WTC11 (cell line): ENCODE measurements at regions not wholly inside any gene's neighbourhood (a gene's known extent, or its start where the extent isn't known, plus 50 kb on each side); places are given as distances from the start of the nearest gene placed in this dataset.
A peak's percentile ranks its signal among the peaks of the same experiment; 100 is the strongest.

ENCODE experiments used
- ATAC-seq: fragments of 200-7000 bp; cut with Tn5 transposase; 2 replicates; pipeline ENCODE4 v1.10.0; 2021; ENCODE audit warnings: mild to moderate bottlenecking, moderate library complexity
- CTCF ChIA-PET: fragments of 300-600 bp; sonication (Branson Sonifier 250); formaldehyde crosslinking; loops from one replicate; lab custom pipeline; 2021; ENCODE audit warnings: antibody characterized with exemption; lab: Charles Lee
- POLR2A ChIA-PET: fragments of 350-600 bp; sonication (Branson Sonifier 250); formaldehyde crosslinking; loops from one replicate; lab custom pipeline; 2021; ENCODE audit warnings: antibody characterized with exemption; lab: Charles Lee
- DNase-seq: peaks from one replicate; pipeline ENCODE4 v3.0.0; 2021; ENCODE audit warnings: low spot score
- H3K27ac Mint-ChIP-seq: 2 replicates; pipeline ENCODE4 v1.8.0; 2021; ENCODE audit warnings: mixed read lengths
- H3K27me3 Mint-ChIP-seq: 2 replicates; pipeline ENCODE4 v1.8.0; 2021; ENCODE audit warnings: low read depth, mild to moderate bottlenecking, moderate library complexity, mixed read lengths
- H3K36me3 Mint-ChIP-seq: 2 replicates; pipeline ENCODE4 v1.8.0; 2021; ENCODE audit warnings: mixed read lengths
- H3K4me1 Mint-ChIP-seq: 2 replicates; pipeline ENCODE4 v1.8.0; 2022; ENCODE audit warnings: mixed read lengths
- H3K4me3 Mint-ChIP-seq: 2 replicates; pipeline ENCODE4 v1.8.0; 2021; ENCODE audit warnings: mild to moderate bottlenecking, moderate library complexity, mixed read lengths
- H3K9me3 Mint-ChIP-seq: 2 replicates; pipeline ENCODE4 v1.8.0; 2021; ENCODE audit warnings: mixed read lengths
- CBFB ChIP-seq: sonication (generic); formaldehyde crosslinking; IDR thresholded peaks from 2 replicates; pipeline ENCODE4 v1.8.1; 2022; ENCODE audit warnings: mild to moderate bottlenecking, low read depth, missing genetic modification reagents
- CREB1 ChIP-seq: sonication (generic); formaldehyde crosslinking; IDR thresholded peaks from 2 replicates; pipeline ENCODE4 v1.8.0; 2023; ENCODE audit warnings: mild to moderate bottlenecking, missing genetic modification reagents
- ELF4 ChIP-seq: sonication (generic); formaldehyde crosslinking; IDR thresholded peaks from 2 replicates; pipeline ENCODE4 v1.8.1; 2022; ENCODE audit warnings: low read depth, mild to moderate bottlenecking, moderate library complexity, missing genetic modification reagents
- EMX1 ChIP-seq: fragments of 250-450 bp; sonication (Bioruptor Pico); IDR thresholded peaks from 2 replicates; pipeline ENCODE4 v1.8.0; 2021; ENCODE audit warnings: mild to moderate bottlenecking
- ESRRA ChIP-seq: sonication (generic); formaldehyde crosslinking; IDR thresholded peaks from 2 replicates; pipeline ENCODE4 v1.8.1; 2022; ENCODE audit warnings: mild to moderate bottlenecking, missing genetic modification reagents, borderline replicate concordance
- FOXK1 ChIP-seq: sonication (generic); formaldehyde crosslinking; IDR thresholded peaks from 2 replicates; pipeline ENCODE4 v1.8.0; 2022; ENCODE audit warnings: mild to moderate bottlenecking, moderate library complexity, missing genetic modification reagents
- JAZF1 ChIP-seq: fragments of 250-450 bp; sonication (Bioruptor Pico); IDR thresholded peaks from 2 replicates; pipeline ENCODE4 v1.9.0; 2021; ENCODE audit warnings: moderate library complexity, mild to moderate bottlenecking, inconsistent platforms
- NFATC4 ChIP-seq: fragments of 250-450 bp; sonication (Bioruptor Pico); IDR thresholded peaks from 2 replicates; pipeline ENCODE4 v1.9.0; 2021; ENCODE audit warnings: mild to moderate bottlenecking
- NFYB ChIP-seq: sonication (generic); formaldehyde crosslinking; conservative IDR thresholded peaks from 2 replicates; pipeline ENCODE4 v1.8.0; 2022; ENCODE audit warnings: low read depth, missing genetic modification reagents
- OVOL2 ChIP-seq: fragments of 250-450 bp; sonication (Bioruptor Pico); IDR thresholded peaks from 2 replicates; pipeline ENCODE4 v1.9.0; 2021; ENCODE audit warnings: mild to moderate bottlenecking, borderline replicate concordance
- ZNF138 ChIP-seq: sonication (generic); formaldehyde crosslinking; conservative IDR thresholded peaks from 2 replicates; pipeline ENCODE4 v1.8.1; 2022; ENCODE audit warnings: mild to moderate bottlenecking, moderate library complexity, missing genetic modification reagents
- ZNF219 ChIP-seq: sonication (generic); formaldehyde crosslinking; IDR thresholded peaks from 2 replicates; pipeline ENCODE4 v1.8.0; 2023; ENCODE audit warnings: missing genetic modification reagents, mild to moderate bottlenecking, borderline replicate concordance
- ZNF416 ChIP-seq: fragments of 250-450 bp; sonication (Bioruptor Pico); IDR thresholded peaks from 2 replicates; pipeline ENCODE4 v1.9.0; 2021; ENCODE audit warnings: mild to moderate bottlenecking, inconsistent platforms
- ZNF671 ChIP-seq: fragments of 250-450 bp; sonication (Bioruptor Pico); IDR thresholded peaks from 2 replicates; pipeline ENCODE4 v1.8.0; 2021; ENCODE audit warnings: mild to moderate bottlenecking
- TF ChIP-seq, protein P1 (sequence below): fragments of 250-450 bp; sonication (Bioruptor Pico); IDR thresholded peaks from 2 replicates; pipeline ENCODE4 v1.9.0; 2021; ENCODE audit warnings: mild to moderate bottlenecking
- TF ChIP-seq, protein P2 (sequence below): sonication (generic); formaldehyde crosslinking; IDR thresholded peaks from 2 replicates; pipeline ENCODE4 v1.8.0; 2023; ENCODE audit warnings: mild to moderate bottlenecking, missing genetic modification reagents
- TF ChIP-seq, protein P3 (sequence below): sonication (generic); formaldehyde crosslinking; IDR thresholded peaks from 2 replicates; pipeline ENCODE4 v1.8.1; 2023; ENCODE audit warnings: mild to moderate bottlenecking, missing genetic modification reagents, moderate library complexity
- TF ChIP-seq, protein P4 (sequence below): fragments of 250-450 bp; sonication (Bioruptor Pico); IDR thresholded peaks from 2 replicates; pipeline ENCODE4 v1.9.0; 2021; ENCODE audit warnings: moderate library complexity, mild to moderate bottlenecking, inconsistent platforms, borderline replicate concordance
- TF ChIP-seq, protein P5 (sequence below): sonication (generic); formaldehyde crosslinking; IDR thresholded peaks from 2 replicates; pipeline ENCODE4 v1.8.1; 2022; ENCODE audit warnings: mild to moderate bottlenecking, missing genetic modification reagents, moderate library complexity, borderline replicate concordance
- TF ChIP-seq, protein P6 (sequence below): sonication (generic); formaldehyde crosslinking; IDR thresholded peaks from 2 replicates; pipeline ENCODE4 v1.8.1; 2023; ENCODE audit warnings: mild to moderate bottlenecking, missing genetic modification reagents
- TF ChIP-seq, protein P7 (sequence below): fragments of 250-450 bp; sonication (Bioruptor Pico); IDR thresholded peaks from 2 replicates; pipeline ENCODE4 v1.9.0; 2021; ENCODE audit warnings: mild to moderate bottlenecking, borderline replicate concordance

DNA sequence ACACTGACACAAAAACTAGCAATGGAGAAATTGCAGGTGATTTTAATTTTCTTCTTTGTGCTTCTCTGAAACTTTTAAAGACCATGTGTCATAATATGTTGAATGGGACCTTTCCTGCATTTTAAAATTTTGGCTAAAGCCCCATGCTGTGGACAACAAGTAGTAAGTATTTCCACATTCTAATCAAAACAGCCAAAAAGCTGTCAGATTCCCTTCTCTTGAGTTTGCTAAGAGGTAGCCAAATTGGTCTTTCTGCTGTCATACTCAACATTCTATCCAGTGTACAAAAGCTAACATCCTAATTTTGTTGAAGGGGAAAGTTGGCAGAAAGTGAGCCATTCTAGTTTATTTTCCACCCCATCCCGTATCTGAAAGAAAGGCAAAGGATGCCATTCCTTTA, 447.6 kb downstream of the TFEC start (continued):
- no peak for TF ChIP-seq CBFB (CRISPR knock-in tag)
- TF ChIP-seq, protein P1, sequence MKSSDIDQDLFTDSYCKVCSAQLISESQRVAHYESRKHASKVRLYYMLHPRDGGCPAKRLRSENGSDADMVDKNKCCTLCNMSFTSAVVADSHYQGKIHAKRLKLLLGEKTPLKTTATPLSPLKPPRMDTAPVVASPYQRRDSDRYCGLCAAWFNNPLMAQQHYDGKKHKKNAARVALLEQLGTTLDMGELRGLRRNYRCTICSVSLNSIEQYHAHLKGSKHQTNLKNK (CRISPR knock-in tag): no peak
- TF ChIP-seq ELF4 (CRISPR knock-in tag): no peak
- no peak for TF ChIP-seq CREB1 (CRISPR knock-in tag)

DNA sequence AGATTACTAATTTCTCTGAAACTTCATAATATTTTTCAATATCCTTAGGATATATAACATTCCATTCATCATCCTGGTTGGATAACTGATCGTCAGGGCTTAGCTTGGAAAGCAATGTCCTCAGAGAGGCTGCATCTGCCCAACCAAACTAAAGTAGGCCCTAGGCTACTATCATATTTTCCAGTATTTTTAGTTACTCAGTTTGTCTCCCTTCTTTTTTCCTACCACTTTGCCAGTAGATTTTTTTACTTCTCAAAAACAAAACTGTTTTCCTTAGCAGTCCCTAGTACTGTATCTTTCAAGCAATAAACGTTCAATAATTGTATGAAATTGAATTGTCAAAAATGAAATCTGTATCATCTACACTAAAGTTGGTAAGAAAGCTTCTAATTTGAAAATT, 452.0 kb downstream of the TFEC start:
- no peak for DNase-seq
- ChIA-PET CTCF (no interaction called here), POLR2A (no interaction called here)
- TF ChIP-seq, protein P2, sequence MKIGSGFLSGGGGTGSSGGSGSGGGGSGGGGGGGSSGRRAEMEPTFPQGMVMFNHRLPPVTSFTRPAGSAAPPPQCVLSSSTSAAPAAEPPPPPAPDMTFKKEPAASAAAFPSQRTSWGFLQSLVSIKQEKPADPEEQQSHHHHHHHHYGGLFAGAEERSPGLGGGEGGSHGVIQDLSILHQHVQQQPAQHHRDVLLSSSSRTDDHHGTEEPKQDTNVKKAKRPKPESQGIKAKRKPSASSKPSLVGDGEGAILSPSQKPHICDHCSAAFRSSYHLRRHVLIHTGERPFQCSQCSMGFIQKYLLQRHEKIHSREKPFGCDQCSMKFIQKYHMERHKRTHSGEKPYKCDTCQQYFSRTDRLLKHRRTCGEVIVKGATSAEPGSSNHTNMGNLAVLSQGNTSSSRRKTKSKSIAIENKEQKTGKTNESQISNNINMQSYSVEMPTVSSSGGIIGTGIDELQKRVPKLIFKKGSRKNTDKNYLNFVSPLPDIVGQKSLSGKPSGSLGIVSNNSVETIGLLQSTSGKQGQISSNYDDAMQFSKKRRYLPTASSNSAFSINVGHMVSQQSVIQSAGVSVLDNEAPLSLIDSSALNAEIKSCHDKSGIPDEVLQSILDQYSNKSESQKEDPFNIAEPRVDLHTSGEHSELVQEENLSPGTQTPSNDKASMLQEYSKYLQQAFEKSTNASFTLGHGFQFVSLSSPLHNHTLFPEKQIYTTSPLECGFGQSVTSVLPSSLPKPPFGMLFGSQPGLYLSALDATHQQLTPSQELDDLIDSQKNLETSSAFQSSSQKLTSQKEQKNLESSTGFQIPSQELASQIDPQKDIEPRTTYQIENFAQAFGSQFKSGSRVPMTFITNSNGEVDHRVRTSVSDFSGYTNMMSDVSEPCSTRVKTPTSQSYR (CRISPR knock-in tag): no peak
- TF ChIP-seq ZNF219 (CRISPR knock-in tag): no peak
- TF ChIP-seq, protein P3, sequence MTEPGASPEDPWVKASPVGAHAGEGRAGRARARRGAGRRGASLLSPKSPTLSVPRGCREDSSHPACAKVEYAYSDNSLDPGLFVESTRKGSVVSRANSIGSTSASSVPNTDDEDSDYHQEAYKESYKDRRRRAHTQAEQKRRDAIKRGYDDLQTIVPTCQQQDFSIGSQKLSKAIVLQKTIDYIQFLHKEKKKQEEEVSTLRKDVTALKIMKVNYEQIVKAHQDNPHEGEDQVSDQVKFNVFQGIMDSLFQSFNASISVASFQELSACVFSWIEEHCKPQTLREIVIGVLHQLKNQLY (CRISPR knock-in tag): no peak
- TF ChIP-seq ZNF416 (CRISPR knock-in tag): no peak
- TF ChIP-seq EMX1 (CRISPR knock-in tag): no peak
- TF ChIP-seq, protein P4, sequence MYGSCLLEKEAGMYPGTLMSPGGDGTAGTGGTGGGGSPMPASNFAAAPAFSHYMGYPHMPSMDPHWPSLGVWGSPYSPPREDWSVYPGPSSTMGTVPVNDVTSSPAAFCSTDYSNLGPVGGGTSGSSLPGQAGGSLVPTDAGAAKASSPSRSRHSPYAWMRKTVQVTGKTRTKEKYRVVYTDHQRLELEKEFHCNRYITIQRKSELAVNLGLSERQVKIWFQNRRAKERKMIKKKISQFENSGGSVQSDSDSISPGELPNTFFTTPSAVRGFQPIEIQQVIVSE (CRISPR knock-in tag): no peak
- no peak for TF ChIP-seq NFYB
- TF ChIP-seq ZNF671 (CRISPR knock-in tag): no peak
- TF ChIP-seq, protein P5, sequence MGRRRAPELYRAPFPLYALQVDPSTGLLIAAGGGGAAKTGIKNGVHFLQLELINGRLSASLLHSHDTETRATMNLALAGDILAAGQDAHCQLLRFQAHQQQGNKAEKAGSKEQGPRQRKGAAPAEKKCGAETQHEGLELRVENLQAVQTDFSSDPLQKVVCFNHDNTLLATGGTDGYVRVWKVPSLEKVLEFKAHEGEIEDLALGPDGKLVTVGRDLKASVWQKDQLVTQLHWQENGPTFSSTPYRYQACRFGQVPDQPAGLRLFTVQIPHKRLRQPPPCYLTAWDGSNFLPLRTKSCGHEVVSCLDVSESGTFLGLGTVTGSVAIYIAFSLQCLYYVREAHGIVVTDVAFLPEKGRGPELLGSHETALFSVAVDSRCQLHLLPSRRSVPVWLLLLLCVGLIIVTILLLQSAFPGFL: no peak
- TF ChIP-seq OVOL2 (CRISPR knock-in tag): no peak
- TF ChIP-seq FOXK1: no peak
- TF ChIP-seq, all 79 proteins: peak for 0
- H3K4me1 Mint-ChIP-seq: peaks cover 11% of the 10 kb centered on the region
- no peak overlapping the region for H3K4me3 Mint-ChIP-seq
- H3K9me3 Mint-ChIP-seq: no peaks in the 10 kb centered on the region
- ATAC-seq: no peak
- H3K27ac Mint-ChIP-seq: no peak overlapping the region
- no peaks in the 10 kb centered on the region for H3K36me3 Mint-ChIP-seq
- H3K27me3 Mint-ChIP-seq: no peaks in the 10 kb centered on the region

DNA sequence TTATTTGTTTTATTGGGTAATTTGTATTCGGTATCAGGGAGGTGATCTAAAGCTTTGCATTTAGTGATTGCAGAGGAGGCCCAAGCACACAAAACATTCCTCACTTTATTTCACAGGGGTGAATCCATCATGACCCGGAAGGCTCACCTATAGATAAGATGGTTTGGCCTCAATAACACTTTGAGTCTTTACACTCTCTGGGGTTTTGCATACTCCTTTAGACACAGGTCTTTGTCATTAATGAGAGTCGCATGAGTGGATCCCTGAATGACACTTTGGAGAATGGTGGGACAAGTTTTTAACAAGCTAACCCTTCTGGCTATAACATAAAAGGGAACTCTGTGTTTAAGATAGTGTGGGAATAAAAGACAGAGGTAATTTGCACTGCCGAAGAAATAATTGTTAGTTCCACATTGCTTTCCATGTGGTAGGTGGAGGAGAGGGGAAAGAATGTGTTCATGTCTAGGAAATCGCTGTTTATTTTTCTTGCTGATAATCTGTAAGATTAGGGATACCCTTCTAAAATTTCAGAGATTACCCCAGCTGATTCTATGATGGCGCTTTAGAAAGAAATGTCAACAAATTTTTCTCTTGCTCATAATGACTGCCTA, 455.8 kb downstream of the TFEC start:
- DNase-seq: no peak
- ChIA-PET POLR2A (no interaction called here), CTCF (no interaction called here)
- peaks cover 11% of the 10 kb centered on the region for H3K4me1 Mint-ChIP-seq
- no peak overlapping the region for H3K4me3 Mint-ChIP-seq
- no peaks in the 10 kb centered on the region for H3K36me3 Mint-ChIP-seq
- H3K27ac Mint-ChIP-seq: no peak overlapping the region; the same call in 1 of the 2 replicates
- no peaks in the 10 kb centered on the region for H3K9me3 Mint-ChIP-seq
- H3K27me3 Mint-ChIP-seq: no peaks in the 10 kb centered on the region
- peak; percentile 50 for ATAC-seq
- TF ChIP-seq, protein P4 (CRISPR knock-in tag): no peak
- TF ChIP-seq NFATC4 (CRISPR knock-in tag) (no peak), ZNF138 (CRISPR knock-in tag) (no peak), ESRRA (no peak), JAZF1 (CRISPR knock-in tag) (no peak)
- TF ChIP-seq, protein P6, sequence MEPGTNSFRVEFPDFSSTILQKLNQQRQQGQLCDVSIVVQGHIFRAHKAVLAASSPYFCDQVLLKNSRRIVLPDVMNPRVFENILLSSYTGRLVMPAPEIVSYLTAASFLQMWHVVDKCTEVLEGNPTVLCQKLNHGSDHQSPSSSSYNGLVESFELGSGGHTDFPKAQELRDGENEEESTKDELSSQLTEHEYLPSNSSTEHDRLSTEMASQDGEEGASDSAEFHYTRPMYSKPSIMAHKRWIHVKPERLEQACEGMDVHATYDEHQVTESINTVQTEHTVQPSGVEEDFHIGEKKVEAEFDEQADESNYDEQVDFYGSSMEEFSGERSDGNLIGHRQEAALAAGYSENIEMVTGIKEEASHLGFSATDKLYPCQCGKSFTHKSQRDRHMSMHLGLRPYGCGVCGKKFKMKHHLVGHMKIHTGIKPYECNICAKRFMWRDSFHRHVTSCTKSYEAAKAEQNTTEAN (CRISPR knock-in tag): no peak
- TF ChIP-seq, protein P7, sequence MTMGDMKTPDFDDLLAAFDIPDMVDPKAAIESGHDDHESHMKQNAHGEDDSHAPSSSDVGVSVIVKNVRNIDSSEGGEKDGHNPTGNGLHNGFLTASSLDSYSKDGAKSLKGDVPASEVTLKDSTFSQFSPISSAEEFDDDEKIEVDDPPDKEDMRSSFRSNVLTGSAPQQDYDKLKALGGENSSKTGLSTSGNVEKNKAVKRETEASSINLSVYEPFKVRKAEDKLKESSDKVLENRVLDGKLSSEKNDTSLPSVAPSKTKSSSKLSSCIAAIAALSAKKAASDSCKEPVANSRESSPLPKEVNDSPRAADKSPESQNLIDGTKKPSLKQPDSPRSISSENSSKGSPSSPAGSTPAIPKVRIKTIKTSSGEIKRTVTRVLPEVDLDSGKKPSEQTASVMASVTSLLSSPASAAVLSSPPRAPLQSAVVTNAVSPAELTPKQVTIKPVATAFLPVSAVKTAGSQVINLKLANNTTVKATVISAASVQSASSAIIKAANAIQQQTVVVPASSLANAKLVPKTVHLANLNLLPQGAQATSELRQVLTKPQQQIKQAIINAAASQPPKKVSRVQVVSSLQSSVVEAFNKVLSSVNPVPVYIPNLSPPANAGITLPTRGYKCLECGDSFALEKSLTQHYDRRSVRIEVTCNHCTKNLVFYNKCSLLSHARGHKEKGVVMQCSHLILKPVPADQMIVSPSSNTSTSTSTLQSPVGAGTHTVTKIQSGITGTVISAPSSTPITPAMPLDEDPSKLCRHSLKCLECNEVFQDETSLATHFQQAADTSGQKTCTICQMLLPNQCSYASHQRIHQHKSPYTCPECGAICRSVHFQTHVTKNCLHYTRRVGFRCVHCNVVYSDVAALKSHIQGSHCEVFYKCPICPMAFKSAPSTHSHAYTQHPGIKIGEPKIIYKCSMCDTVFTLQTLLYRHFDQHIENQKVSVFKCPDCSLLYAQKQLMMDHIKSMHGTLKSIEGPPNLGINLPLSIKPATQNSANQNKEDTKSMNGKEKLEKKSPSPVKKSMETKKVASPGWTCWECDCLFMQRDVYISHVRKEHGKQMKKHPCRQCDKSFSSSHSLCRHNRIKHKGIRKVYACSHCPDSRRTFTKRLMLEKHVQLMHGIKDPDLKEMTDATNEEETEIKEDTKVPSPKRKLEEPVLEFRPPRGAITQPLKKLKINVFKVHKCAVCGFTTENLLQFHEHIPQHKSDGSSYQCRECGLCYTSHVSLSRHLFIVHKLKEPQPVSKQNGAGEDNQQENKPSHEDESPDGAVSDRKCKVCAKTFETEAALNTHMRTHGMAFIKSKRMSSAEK (CRISPR knock-in tag): no peak
